Neural progenitor cell (in vitro differentiated cells): ENCODE measurements at regions not wholly inside any gene's neighbourhood (a gene's known extent, or its start where the extent isn't known, plus 50 kb on each side); places are given as distances from the start of the nearest gene placed in this dataset.
"Not testable (repeated sequence)": the region's sequence is repeated elsewhere in the genome, so short reads cannot be mapped to it uniquely, and the experiment has no call there.

Experiments
- DNase-seq: peaks from one replicate; pipeline ENCODE4 v3.0.0-alpha.2; 2016; ENCODE audit warnings: low spot score
- H2AFZ ChIP-seq: fragments of 200-600 bp; sonication (generic); replicated peaks from 2 replicates; pipeline ENCODE4 v1.6.1; 2016; ENCODE audit warnings: antibody characterized with exemption
- H3F3A ChIP-seq: fragments of 200-600 bp; sonication (generic); 2 replicates; pipeline ENCODE4 v1.6.1; 2016; ENCODE audit warnings: antibody characterized with exemption, low read depth
- H3K27ac ChIP-seq: fragments of 200-600 bp; sonication (generic); 2 replicates; pipeline ENCODE4 v1.5.1; 2016; ENCODE audit warnings: mild to moderate bottlenecking
- H3K27me3 ChIP-seq: fragments of 200-600 bp; sonication (generic); 2 replicates; pipeline ENCODE4 v1.6.1; 2016; ENCODE audit warnings: mild to moderate bottlenecking, moderate library complexity
- H3K36me3 ChIP-seq: fragments of 200-600 bp; sonication (generic); 2 replicates; pipeline ENCODE4 v1.5.1; 2016
- H3K4me1 ChIP-seq: fragments of 200-600 bp; sonication (generic); 2 replicates; pipeline ENCODE4 v1.6.1; 2016; ENCODE audit warnings: mixed run types
- H3K4me2 ChIP-seq: fragments of 200-600 bp; sonication (generic); 2 replicates; pipeline ENCODE4 v1.6.1; 2016
- H3K4me3 ChIP-seq: fragments of 200-600 bp; sonication (generic); 2 replicates; pipeline ENCODE4 v1.5.1; 2016
- H3K79me2 ChIP-seq: fragments of 200-600 bp; sonication (generic); 2 replicates; pipeline ENCODE4 v1.6.1; 2016; ENCODE audit warnings: low read depth
- H3K9ac ChIP-seq: fragments of 200-600 bp; sonication (generic); 2 replicates; pipeline ENCODE4 v1.6.1; 2016
- H3K9me3 ChIP-seq: fragments of 200-600 bp; sonication (generic); 2 replicates; pipeline ENCODE4 v1.5.1; 2016; ENCODE audit warnings: low read depth
- H4K20me1 ChIP-seq: fragments of 200-600 bp; sonication (generic); 2 replicates; pipeline ENCODE4 v1.6.1; 2016; ENCODE audit warnings: low read depth
- H3K27ac Mint-ChIP-seq: 3 replicates; pipeline ENCODE4 v1.8.0; 2021; ENCODE audit warnings: mixed read lengths
- H3K27me3 Mint-ChIP-seq: 2 replicates; pipeline ENCODE4 v1.8.0; 2022; ENCODE audit warnings: low read depth, mild to moderate bottlenecking, inconsistent platforms, moderate library complexity, mixed read lengths; ENCODE audit not compliant: insufficient read depth
- H3K36me3 Mint-ChIP-seq: 3 replicates; pipeline ENCODE4 v1.8.0; 2021; ENCODE audit warnings: mixed read lengths
- H3K4me1 Mint-ChIP-seq: 3 replicates; pipeline ENCODE4 v1.8.0; 2021; ENCODE audit warnings: mixed read lengths
- H3K4me3 Mint-ChIP-seq: 3 replicates; pipeline ENCODE4 v1.8.0; 2021; ENCODE audit warnings: mild to moderate bottlenecking, moderate library complexity, mixed read lengths
- H3K9me3 Mint-ChIP-seq: 3 replicates; pipeline ENCODE4 v1.8.0; 2020; ENCODE audit warnings: mixed read lengths
- EZH2 ChIP-seq: fragments of 200-600 bp; sonication (generic); IDR thresholded peaks from 2 replicates; pipeline ENCODE4 v1.6.1; 2017; ENCODE audit warnings: antibody characterized with exemption, mild to moderate bottlenecking, moderate library complexity
- EZH2phosphoT487 ChIP-seq: fragments of 200-600 bp; sonication (generic); IDR thresholded peaks from 2 replicates; pipeline ENCODE4 v1.6.1; 2017; ENCODE audit warnings: antibody characterized with exemption
- TF ChIP-seq, protein P1 (sequence below): fragments of 200-600 bp; sonication (generic); IDR thresholded peaks from 2 replicates; pipeline ENCODE4 v1.5.1; 2017; ENCODE audit warnings: antibody characterized with exemption, mild to moderate bottlenecking

- no peak overlapping the region for H3K27ac ChIP-seq
- H3K4me3 ChIP-seq: no peak overlapping the region
- peaks cover 6% of the 10 kb centered on the region for H3K27me3 ChIP-seq
- Mint-ChIP-seq H3K4me1 (no peaks in the 10 kb centered on the region), H3K36me3 (no peaks in the 10 kb centered on the region), H3K9me3 (peaks cover 5% of the 10 kb centered on the region), H3K27ac (no peak overlapping the region), H3K27me3 (peaks cover 2% of the 10 kb centered on the region), H3K4me3 (no peak overlapping the region)
- H3K4me2 ChIP-seq: no peak overlapping the region
- H3K36me3 ChIP-seq: no peaks in the 10 kb centered on the region
- H3F3A ChIP-seq: no peaks in the 10 kb centered on the region
- no peaks in the 10 kb centered on the region for H3K4me1 ChIP-seq
- H4K20me1 ChIP-seq: no peaks in the 10 kb centered on the region
- no peaks in the 10 kb centered on the region for H3K9me3 ChIP-seq
- no peak for DNase-seq
- no peak for TF ChIP-seq EZH2phosphoT487
- TF ChIP-seq, protein P1, sequence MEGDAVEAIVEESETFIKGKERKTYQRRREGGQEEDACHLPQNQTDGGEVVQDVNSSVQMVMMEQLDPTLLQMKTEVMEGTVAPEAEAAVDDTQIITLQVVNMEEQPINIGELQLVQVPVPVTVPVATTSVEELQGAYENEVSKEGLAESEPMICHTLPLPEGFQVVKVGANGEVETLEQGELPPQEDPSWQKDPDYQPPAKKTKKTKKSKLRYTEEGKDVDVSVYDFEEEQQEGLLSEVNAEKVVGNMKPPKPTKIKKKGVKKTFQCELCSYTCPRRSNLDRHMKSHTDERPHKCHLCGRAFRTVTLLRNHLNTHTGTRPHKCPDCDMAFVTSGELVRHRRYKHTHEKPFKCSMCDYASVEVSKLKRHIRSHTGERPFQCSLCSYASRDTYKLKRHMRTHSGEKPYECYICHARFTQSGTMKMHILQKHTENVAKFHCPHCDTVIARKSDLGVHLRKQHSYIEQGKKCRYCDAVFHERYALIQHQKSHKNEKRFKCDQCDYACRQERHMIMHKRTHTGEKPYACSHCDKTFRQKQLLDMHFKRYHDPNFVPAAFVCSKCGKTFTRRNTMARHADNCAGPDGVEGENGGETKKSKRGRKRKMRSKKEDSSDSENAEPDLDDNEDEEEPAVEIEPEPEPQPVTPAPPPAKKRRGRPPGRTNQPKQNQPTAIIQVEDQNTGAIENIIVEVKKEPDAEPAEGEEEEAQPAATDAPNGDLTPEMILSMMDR: no peak
- no peak for TF ChIP-seq EZH2
- H2AFZ ChIP-seq: no peak overlapping the region
- H3K79me2 ChIP-seq: no peaks in the 10 kb centered on the region
- no peak overlapping the region for H3K9ac ChIP-seq
Measured at GRCh38 chr3:75295013-75295412, 369.1 kb upstream of the FRG2C start.

GRCh38 chr3:75296858-75297257, 367.3 kb upstream of the FRG2C start:
- peaks cover 5% of the 10 kb centered on the region for H3K9me3 Mint-ChIP-seq

GRCh38 chr3:75300606-75301005, 363.5 kb upstream of the FRG2C start:
- Histone ChIP-seq H3K9me3 (no peaks in the 10 kb centered on the region), H3K4me2 (no peak overlapping the region), H3K27me3 (no peaks in the 10 kb centered on the region), H2AFZ (no peak overlapping the region), H3K36me3 (no peaks in the 10 kb centered on the region), H3F3A (no peaks in the 10 kb centered on the region), H3K4me1 (no peaks in the 10 kb centered on the region), H3K79me2 (no peaks in the 10 kb centered on the region), H4K20me1 (no peaks in the 10 kb centered on the region), H3K9ac (no peak overlapping the region), H3K4me3 (no peak overlapping the region), H3K27ac (no peak overlapping the region)
- TF ChIP-seq EZH2phosphoT487 (no peak), EZH2 (no peak)
- TF ChIP-seq, protein P1: no peak
- no peak for DNase-seq
- Mint-ChIP-seq H3K4me3 (no peak overlapping the region), H3K4me1 (no peaks in the 10 kb centered on the region), H3K9me3 (peaks cover 5% of the 10 kb centered on the region), H3K27ac (no peak overlapping the region), H3K36me3 (no peaks in the 10 kb centered on the region), H3K27me3 (peaks cover 2% of the 10 kb centered on the region)

More at GRCh38 chr3:75296858-75297257, 367.3 kb upstream of the FRG2C start:
- no peaks in the 10 kb centered on the region for H3K4me1 ChIP-seq
- no peak overlapping the region for H3K4me3 ChIP-seq
- Mint-ChIP-seq H3K4me1 (no peaks in the 10 kb centered on the region), H3K27ac (no peak overlapping the region), H3K4me3 (no peak overlapping the region), H3K27me3 (peaks cover 2% of the 10 kb centered on the region), H3K36me3 (no peaks in the 10 kb centered on the region)
- H3K9me3 ChIP-seq: no peaks in the 10 kb centered on the region
- no peak overlapping the region for H3K27ac ChIP-seq
- H3K36me3 ChIP-seq: no peaks in the 10 kb centered on the region
- H3K4me2 ChIP-seq: no peak overlapping the region
- no peak overlapping the region for H2AFZ ChIP-seq
- no peak for DNase-seq
- no peaks in the 10 kb centered on the region for H4K20me1 ChIP-seq
- TF ChIP-seq, protein P1: no peak
- no peak for TF ChIP-seq EZH2
- TF ChIP-seq EZH2phosphoT487: no peak
- peaks cover 6% of the 10 kb centered on the region for H3K27me3 ChIP-seq
- H3K9ac ChIP-seq: no peak overlapping the region
- H3F3A ChIP-seq: no peaks in the 10 kb centered on the region
- no peaks in the 10 kb centered on the region for H3K79me2 ChIP-seq

DNA sequence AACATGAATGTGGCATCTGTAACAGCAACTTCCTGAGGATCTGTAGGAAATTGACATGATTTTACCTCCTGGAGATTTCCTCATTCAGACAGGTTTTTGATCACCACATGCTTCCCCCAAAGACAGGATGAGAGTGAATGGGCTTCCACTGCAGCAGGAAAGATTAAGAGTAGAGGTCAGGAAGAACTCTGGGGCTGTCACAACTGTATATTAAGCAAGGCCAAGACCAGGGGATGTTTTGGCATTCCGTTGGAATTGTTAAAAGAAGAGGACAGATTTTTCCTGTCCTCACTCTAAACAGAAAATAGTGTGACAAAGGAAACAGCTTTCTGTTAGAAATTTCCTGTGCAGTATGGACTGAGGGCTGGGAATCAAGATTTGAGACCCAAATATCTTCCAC, 363.1 kb upstream of the FRG2C start:
- not testable (repeated sequence) for H4K20me1 ChIP-seq, H3K4me3 ChIP-seq, H3F3A ChIP-seq, H3K27ac Mint-ChIP-seq, H3K36me3 ChIP-seq, H3K4me3 Mint-ChIP-seq, H3K27me3 Mint-ChIP-seq, H3K36me3 Mint-ChIP-seq, H3K9me3 Mint-ChIP-seq, H3K79me2 ChIP-seq, H3K4me1 Mint-ChIP-seq, H3K4me1 ChIP-seq, H3K9ac ChIP-seq, H3K27me3 ChIP-seq, H3K4me2 ChIP-seq, H3K27ac ChIP-seq, H2AFZ ChIP-seq, H3K9me3 ChIP-seq, DNase-seq
